ENCODE measurements at regions not wholly inside any gene's neighbourhood (a gene's known extent, or its start where the extent isn't known, plus 50 kb on each side); places are given as distances from the start of the nearest gene placed in this dataset.
A peak's percentile ranks its signal among the peaks of the same experiment; 100 is the strongest.
"Not testable (repeated sequence)": the region's sequence is repeated elsewhere in the genome, so short reads cannot be mapped to it uniquely, and the experiment has no call there.

GRCh38 chr1:67495327-67495726 lies 65.1 kb upstream of the SERBP1 start:
- no peak for TF ChIP-seq CTCF (IDR thresholded peaks at IDR 0.05; ENCODE audit: control insufficient read depth, insufficient read depth, low read depth, low read length, missing control alignments)
- DNase-seq (ENCODE audit: low read depth): no peak
- H3K4me3 ChIP-seq (ENCODE audit: control insufficient read depth, low read depth, low read length): no peak overlapping the region

GRCh38 chr1:67496329-67496728 lies 66.1 kb upstream of the SERBP1 start:
- H3K4me3 ChIP-seq (ENCODE audit: control insufficient read depth, low read depth, low read length): no peak overlapping the region
- DNase-seq (ENCODE audit: low read depth): no peak
- TF ChIP-seq CTCF (IDR thresholded peaks at IDR 0.05; ENCODE audit: control insufficient read depth, insufficient read depth, low read depth, low read length, missing control alignments): no peak

GRCh38 chr1:67500413-67500959 lies 70.3 kb upstream of the SERBP1 start:
- peak; percentile 100 for TF ChIP-seq CTCF (IDR thresholded peaks at IDR 0.05; ENCODE audit: control insufficient read depth, insufficient read depth, low read depth, low read length, missing control alignments)
- no peak overlapping the region for H3K4me3 ChIP-seq (ENCODE audit: control insufficient read depth, low read depth, low read length)
- peak; percentile 37 for DNase-seq (ENCODE audit: low read depth)

- TF ChIP-seq CTCF (IDR thresholded peaks at IDR 0.05; ENCODE audit: control insufficient read depth, insufficient read depth, low read depth, low read length, missing control alignments): no peak
- no peak for DNase-seq (ENCODE audit: low read depth)
- no peak overlapping the region for H3K4me3 ChIP-seq (ENCODE audit: control insufficient read depth, low read depth, low read length)
Measured at GRCh38 chr1:67503974-67504373, 73.8 kb upstream of the SERBP1 start.

- not testable (repeated sequence) for DNase-seq (ENCODE audit: low read depth); H3K4me3 ChIP-seq (ENCODE audit: control insufficient read depth, low read depth, low read length)
Measured at GRCh38 chr1:67513392-67514294, 83.4 kb upstream of the SERBP1 start.

GRCh38 chr1:67514300-67514699 lies 84.1 kb upstream of the SERBP1 start:
- no peak for TF ChIP-seq CTCF (IDR thresholded peaks at IDR 0.05; ENCODE audit: control insufficient read depth, insufficient read depth, low read depth, low read length, missing control alignments)
- no peak overlapping the region for H3K4me3 ChIP-seq (ENCODE audit: control insufficient read depth, low read depth, low read length)

GRCh38 chr1:67514786-67515185 lies 84.6 kb upstream of the SERBP1 start:
- no peak overlapping the region for H3K4me3 ChIP-seq (ENCODE audit: control insufficient read depth, low read depth, low read length)
- no peak for DNase-seq (ENCODE audit: low read depth)
- TF ChIP-seq CTCF (IDR thresholded peaks at IDR 0.05; ENCODE audit: control insufficient read depth, insufficient read depth, low read depth, low read length, missing control alignments): no peak

More at GRCh38 chr1:67514300-67514699, 84.1 kb upstream of the SERBP1 start:
- DNase-seq (ENCODE audit: low read depth): no peak

Measured in AG09309 (cell line).